HG03521 (cell line): ENCODE measurements at regions not wholly inside any gene's neighbourhood (a gene's known extent, or its start where the extent isn't known, plus 50 kb on each side); places are given as distances from the start of the nearest gene placed in this dataset.

ENCODE experiments used
- ATAC-seq: cut with Tn5 transposase; IDR thresholded peaks from one replicate; pipeline ENCODE4 v1.9.1; 2021; ENCODE audit warnings: mild to moderate bottlenecking, moderate library complexity; ENCODE audit not compliant: unreplicated experiment

- ATAC-seq = no peak
These were observed 183.6 kb downstream of the PLPP3 start for GRCh38 chr1:56395776-56396175.

GRCh38 chr1:56394298-56394697, 185.1 kb downstream of the PLPP3 start:
- no peak for ATAC-seq

- no peak for ATAC-seq
These were observed 188.2 kb downstream of the PLPP3 start for GRCh38 chr1:56390934-56391731.

- ATAC-seq = no peak
These were observed 189.0 kb downstream of the PLPP3 start for GRCh38 chr1:56390232-56390867.

GRCh38 chr1:56389813-56390212, 189.6 kb downstream of the PLPP3 start:
- no peak for ATAC-seq

- ATAC-seq = no peak
These were observed 192.2 kb downstream of the PLPP3 start for GRCh38 chr1:56387071-56387740.

GRCh38 chr1:56385314-56385713, 194.0 kb downstream of the PLPP3 start:
- ATAC-seq = no peak

- no peak for ATAC-seq
These were observed 196.4 kb downstream of the PLPP3 start for GRCh38 chr1:56382929-56383328.

GRCh38 chr1:56380531-56380930, 198.8 kb downstream of the PLPP3 start:
- ATAC-seq = no peak

- ATAC-seq = no peak
These were observed 200.9 kb downstream of the PLPP3 start for GRCh38 chr1:56378341-56379070.

GRCh38 chr1:56377431-56377830, 201.9 kb downstream of the PLPP3 start:
- no peak for ATAC-seq

GRCh38 chr1:56376188-56376984, 203.0 kb downstream of the PLPP3 start:
- ATAC-seq = no peak

GRCh38 chr1:56375326-56375804, 204.0 kb downstream of the PLPP3 start:
- no peak for ATAC-seq

GRCh38 chr1:56374026-56374974, 205.1 kb downstream of the PLPP3 start:
- no peak for ATAC-seq

GRCh38 chr1:56370513-56370912, 208.8 kb downstream of the PLPP3 start:
- ATAC-seq = no peak

- ATAC-seq = no peak
These were observed 216.2 kb downstream of the PLPP3 start for GRCh38 chr1:56363007-56363770.

- no peak for ATAC-seq
These were observed 219.3 kb downstream of the PLPP3 start for GRCh38 chr1:56360021-56360420.

GRCh38 chr1:56359056-56359455, 220.3 kb downstream of the PLPP3 start:
- ATAC-seq = no peak
